Right ventricle myocardium superior (tissue), 1 donor: ENCODE measurements at regions not wholly inside any gene's neighbourhood (a gene's known extent, or its start where the extent isn't known, plus 50 kb on each side); places are given as distances from the start of the nearest gene placed in this dataset.

Experiments
- ATAC-seq: fragments of 200-7000 bp; cut with Tn5 transposase; one replicate; pipeline ENCODE4 v1.9.1; 2020; ENCODE audit warnings: mild to moderate bottlenecking; ENCODE audit not compliant: poor library complexity
- DNase-seq: peaks from one replicate; pipeline ENCODE4 v3.0.0-alpha.2; 2020
- intact Hi-C: fragments of 100-400 bp; cut with DNase I; formaldehyde crosslinking; loops from one replicate; pipeline ENCODE4 v1.11.2; 2022
- donor health status: DM: no; HTN: yes; CAD: no; lungs with severe emphysema.

- no peak for ATAC-seq
- intact Hi-C loops, result no loop called here
- DNase-seq, result no peak
Measured at GRCh38 chr16:65794973-65795372, 571.5 kb upstream of the CDH5 start.

- intact Hi-C loops, result no loop called here
- ATAC-seq (no peak), DNase-seq (no peak)
Measured at GRCh38 chr16:65793781-65794180, 572.7 kb upstream of the CDH5 start.

- ATAC-seq (no peak), DNase-seq (no peak)
- intact Hi-C loops, result no loop called here
Measured at GRCh38 chr16:65790768-65791167, 575.7 kb upstream of the CDH5 start.

GRCh38 chr16:65789161-65789945, 577.1 kb upstream of the CDH5 start:
- DNase-seq, result no peak
- ATAC-seq, result no peak
- intact Hi-C loops, result no loop called here

GRCh38 chr16:65788434-65789140, 577.9 kb upstream of the CDH5 start:
- no peak for ATAC-seq
- intact Hi-C loops, result no loop called here

GRCh38 chr16:65787921-65788320, 578.6 kb upstream of the CDH5 start:
- intact Hi-C loops, result no loop called here
- no peak for DNase-seq
- no peak for ATAC-seq

More at GRCh38 chr16:65788434-65789140, 577.9 kb upstream of the CDH5 start:
- DNase-seq, result no peak

DNA sequence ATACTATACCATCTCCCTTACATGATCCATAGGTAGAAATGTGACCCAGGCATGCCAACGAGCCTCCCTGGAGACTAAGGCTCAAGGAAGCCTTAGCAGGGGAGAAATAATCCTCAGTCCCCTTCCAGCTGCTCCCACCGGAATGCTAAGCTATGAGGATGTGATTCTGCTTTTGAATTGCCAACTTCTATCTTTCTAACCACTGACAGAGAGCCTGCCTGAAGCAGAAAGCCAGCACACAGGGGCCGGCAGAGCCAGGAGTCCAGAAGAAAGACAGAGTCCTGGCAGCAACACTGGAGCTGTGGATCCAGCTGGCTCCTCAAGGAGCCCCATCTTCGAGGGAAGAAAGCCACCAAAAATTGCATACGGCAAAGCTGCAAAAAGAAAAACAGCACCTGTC, 579.6 kb upstream of the CDH5 start:
- ATAC-seq (peak; percentile 79), DNase-seq (peak; percentile 59)
- intact Hi-C loops, result no loop called here

- intact Hi-C loops, result no loop called here
- DNase-seq (no peak), ATAC-seq (no peak)
Measured at GRCh38 chr16:65783709-65784474, 582.6 kb upstream of the CDH5 start.

- ATAC-seq (peak; percentile 57), DNase-seq (no peak)
- intact Hi-C loops, result no loop called here
Measured at GRCh38 chr16:65782611-65783600, 583.6 kb upstream of the CDH5 start.

DNA sequence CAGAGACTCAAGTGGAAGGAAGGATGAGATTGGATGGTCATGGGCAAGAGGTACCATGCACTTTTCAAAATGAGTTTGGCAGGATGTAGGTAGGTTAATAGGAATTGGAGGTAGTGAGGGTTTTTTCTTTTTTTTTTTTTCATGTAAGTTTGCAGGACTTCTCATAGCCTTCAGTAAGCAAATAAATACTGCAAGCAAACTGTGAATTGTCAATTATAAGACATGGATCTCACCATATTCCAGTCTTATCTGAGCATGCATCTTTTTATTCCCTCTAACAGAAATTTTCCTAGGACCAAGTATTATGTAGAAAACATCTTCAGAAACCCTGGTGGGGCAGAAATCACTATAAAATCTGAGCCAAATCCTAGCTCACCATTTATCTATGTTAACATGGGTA, 584.6 kb upstream of the CDH5 start:
- ATAC-seq (no peak), DNase-seq (no peak)
- intact Hi-C loops, result no loop called here

- DNase-seq, result no peak
- intact Hi-C loops, result no loop called here
- ATAC-seq, result no peak
Measured at GRCh38 chr16:65781363-65781762, 585.1 kb upstream of the CDH5 start.

GRCh38 chr16:65779201-65779600, 587.3 kb upstream of the CDH5 start:
- DNase-seq (no peak), ATAC-seq (no peak)
- intact Hi-C loops, result no loop called here

DNA sequence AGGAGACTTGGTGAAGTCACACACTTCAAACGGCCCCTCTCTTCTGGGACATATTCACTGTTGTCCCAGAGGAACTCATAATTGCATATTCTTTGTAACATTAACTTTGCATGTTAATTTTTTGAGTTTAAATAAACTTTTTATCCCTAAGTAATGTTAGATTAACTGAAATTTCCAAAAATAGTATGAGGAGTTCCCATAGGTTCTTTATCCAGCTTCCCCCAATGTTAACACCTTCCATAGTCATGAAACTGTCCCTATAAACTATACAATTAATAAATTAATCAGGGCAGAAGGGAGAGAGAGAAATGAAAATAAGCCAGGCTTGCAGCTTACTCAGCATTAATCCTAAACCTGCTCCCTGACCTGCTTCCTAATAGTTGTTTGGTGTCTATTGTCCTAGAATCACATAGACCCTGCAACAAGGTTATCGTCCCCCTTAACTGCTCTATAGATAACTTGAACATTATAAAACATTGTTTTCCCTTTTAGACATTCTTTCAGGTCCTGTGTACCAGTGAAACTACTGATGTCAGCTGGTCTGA, 589.8 kb upstream of the CDH5 start:
- DNase-seq (no peak), ATAC-seq (no peak)
- intact Hi-C loops, result no loop called here

DNA sequence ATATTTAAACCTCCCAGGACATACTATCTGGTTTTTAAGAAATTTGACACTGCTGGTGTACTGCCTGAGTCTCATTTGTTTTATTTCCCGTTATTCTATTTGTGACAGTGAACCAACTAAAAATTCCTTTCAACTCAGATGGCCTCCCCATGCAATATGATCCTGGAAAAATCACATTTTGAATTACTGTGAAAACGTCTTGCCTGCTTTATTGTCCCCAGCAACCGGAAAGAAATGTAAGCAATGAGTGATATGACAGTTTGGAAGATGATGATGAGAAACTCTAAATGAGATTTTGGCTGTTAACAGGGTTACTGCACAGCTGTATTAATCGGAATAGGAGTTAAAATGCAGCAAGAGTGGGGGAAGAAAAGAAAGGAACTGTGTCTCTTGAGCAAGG, 590.7 kb upstream of the CDH5 start:
- no peak for DNase-seq
- intact Hi-C loops, result no loop called here
- no peak for ATAC-seq

GRCh38 chr16:65774350-65774749, 592.1 kb upstream of the CDH5 start:
- intact Hi-C loops, result no loop called here
- ATAC-seq (no peak), DNase-seq (no peak)

GRCh38 chr16:65773301-65773874, 593.1 kb upstream of the CDH5 start:
- intact Hi-C loops, result no loop called here
- ATAC-seq (no peak), DNase-seq (no peak)

- intact Hi-C loops, result no loop called here
- no peak for ATAC-seq
Measured at GRCh38 chr16:65772134-65772732, 594.3 kb upstream of the CDH5 start.

DNA sequence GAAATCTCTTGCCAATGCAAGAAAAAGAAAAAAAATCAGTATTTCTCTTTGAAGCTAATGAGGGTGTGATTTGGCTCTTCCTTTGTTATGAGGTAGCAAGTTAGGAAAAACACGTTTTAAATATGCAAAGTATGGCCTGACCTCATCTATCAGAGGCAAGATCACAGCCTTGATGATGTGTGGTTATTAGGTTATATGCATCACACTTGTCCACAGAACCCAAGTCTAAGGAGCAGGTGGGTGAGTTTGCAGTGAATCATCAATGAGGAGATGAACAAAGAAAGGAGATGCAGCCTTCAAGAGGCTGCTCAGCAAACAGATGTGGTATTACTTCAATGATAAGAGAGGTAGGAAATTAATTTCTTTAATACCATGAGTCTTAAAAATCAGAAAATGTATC, 594.8 kb upstream of the CDH5 start:
- intact Hi-C loops, result no loop called here
- DNase-seq (no peak), ATAC-seq (no peak)

More at GRCh38 chr16:65772134-65772732, 594.3 kb upstream of the CDH5 start:
- DNase-seq, result no peak
